HG02870 (cell line): ENCODE measurements at regions not wholly inside any gene's neighbourhood (a gene's known extent, or its start where the extent isn't known, plus 50 kb on each side); places are given as distances from the start of the nearest gene placed in this dataset.
"Not testable (repeated sequence)": the region's sequence is repeated elsewhere in the genome, so short reads cannot be mapped to it uniquely, and the experiment has no call there.

Experiments used
- ATAC-seq: cut with Tn5 transposase; IDR thresholded peaks from one replicate; pipeline ENCODE4 v1.9.1; 2021; ENCODE audit warnings: mild to moderate bottlenecking, moderate library complexity; ENCODE audit not compliant: unreplicated experiment

DNA sequence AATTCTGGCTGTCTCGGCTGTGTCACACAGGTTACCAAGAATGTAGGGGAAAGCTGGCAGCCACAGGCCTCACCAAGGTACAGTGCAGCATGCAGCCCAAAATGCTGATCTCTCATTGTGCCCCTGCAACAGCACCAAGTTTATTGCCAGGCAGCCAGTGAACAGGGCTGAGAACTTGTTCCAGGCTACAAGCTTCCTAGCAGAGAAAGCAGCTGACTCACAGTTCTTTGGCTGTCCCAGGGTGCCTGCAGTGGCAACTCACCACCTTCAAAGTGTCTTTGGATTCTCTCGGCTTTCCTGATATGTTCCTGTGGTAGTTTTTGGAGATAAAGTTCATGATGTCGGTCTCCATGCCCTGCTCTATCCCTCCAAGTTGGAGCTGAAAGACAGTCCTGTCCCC lies 719.1 kb upstream of the ANO3 start:
- no peak for ATAC-seq

- ATAC-seq = no peak
Measured at GRCh38 chr11:25613451-25613850, 718.5 kb upstream of the ANO3 start.

DNA sequence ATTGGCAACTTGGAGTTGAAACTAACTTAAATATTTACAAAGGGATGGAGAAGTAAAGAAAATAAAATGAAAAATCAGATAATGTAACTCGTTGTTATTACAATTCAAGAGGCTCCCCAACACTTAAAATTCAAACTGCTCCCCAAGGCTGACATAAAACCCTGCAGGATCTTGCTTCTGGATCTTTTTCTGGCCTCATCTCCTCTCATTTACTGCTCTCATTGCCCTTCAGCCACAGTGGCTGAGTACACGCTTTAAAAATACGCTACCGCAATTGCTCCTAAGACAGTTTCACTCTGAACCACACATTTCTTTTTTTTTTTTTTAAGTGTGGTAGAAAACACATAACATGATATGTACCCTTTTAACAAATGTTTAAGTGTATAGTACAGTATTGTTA lies 718.1 kb upstream of the ANO3 start:
- no peak for ATAC-seq

DNA sequence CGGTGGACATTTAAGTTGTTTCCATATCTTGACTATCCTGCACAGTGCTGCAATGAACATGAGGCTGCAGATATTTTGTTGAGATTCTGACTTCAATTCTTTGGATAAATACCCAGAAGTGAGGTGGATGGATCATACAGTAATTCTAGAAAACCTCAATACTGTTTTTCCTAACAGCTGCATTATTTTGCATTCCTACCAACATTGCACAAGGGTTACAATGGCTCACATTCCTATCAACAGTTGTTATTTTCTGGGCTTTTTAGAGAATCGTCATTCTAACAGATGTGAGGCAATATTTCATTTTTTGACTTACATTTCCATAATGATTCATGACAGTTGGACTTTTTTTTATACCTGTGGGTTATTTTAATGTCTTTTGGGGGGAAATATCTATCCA lies 716.9 kb upstream of the ANO3 start:
- no peak for ATAC-seq

DNA sequence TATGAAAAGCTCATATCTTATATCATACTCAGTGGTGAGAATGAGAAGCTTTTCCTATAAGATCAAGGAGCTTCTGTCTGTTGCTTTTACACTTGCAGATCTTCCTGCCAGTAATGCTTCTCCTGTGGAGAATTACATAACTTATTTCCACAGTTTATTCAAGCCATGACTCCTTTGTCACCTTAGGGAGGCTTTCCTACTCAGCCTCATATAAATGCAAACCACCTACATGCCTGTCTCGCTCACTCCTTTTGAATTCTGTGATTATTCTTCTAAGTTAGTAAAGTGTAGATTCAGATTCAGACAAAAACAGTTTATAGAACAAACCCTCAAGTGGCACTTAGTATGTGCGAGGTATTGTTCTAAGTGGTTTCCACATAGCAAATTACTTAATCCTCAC lies 716.1 kb upstream of the ANO3 start:
- ATAC-seq = no peak

DNA sequence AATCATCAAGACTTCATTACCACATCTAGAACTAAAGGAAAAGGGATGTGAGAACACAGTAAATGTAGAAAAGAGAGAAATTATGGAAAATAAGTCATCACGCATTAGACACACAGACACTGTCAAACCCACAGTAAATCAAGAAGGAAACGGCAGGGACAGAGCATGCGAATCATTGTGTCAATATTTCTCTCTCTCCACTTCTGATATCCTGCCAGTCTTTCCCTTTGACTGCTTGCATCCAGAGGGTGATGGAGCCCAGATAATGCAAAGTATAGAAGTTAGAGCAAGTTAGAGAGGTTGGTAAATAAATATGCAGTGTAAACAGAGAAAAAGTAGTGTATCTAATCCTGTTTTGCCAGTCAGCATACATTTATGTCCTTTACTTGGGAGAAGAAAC lies 706.8 kb upstream of the ANO3 start:
- no peak for ATAC-seq

GRCh38 chr11:25628030-25628429 lies 703.9 kb upstream of the ANO3 start:
- ATAC-seq = no peak

GRCh38 chr11:25633230-25633629 lies 698.7 kb upstream of the ANO3 start:
- no peak for ATAC-seq

- not testable (repeated sequence) for ATAC-seq
Measured at GRCh38 chr11:25649220-25649619, 682.7 kb upstream of the ANO3 start.

DNA sequence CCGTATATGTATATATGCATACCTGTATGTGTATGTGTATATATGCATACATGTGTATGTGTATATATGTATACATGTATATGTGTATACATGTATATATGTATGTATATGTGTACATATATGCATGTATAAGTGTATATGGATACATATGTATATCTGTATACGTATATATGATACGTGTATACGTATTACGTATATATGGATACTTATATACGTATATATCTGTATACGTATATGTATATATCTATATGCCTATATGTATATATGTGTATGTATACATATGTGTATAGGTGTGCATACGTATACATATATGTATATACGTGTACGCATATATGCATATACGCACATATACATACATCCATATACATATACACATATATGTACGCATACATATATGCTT lies 681.6 kb upstream of the ANO3 start:
- no peak for ATAC-seq

DNA sequence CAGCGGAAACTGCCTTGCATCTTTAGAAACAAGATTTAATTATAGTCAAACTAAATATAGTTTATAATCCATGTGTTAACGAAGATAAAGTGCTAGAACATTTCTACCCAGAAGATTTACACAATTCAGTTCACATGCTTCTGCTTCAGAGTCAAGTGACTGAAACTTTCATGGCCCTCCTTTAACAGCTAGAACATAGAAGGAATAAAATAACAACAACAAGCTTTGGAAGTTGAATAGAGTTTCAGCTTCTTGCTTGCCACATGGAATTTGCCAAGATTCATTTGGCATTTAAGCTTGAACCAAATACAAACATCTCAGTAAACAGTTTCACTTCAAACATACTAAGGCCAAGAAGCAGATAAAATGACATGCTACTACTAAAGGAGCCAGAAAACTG lies 676.3 kb upstream of the ANO3 start:
- no peak for ATAC-seq

- ATAC-seq = no peak
Measured at GRCh38 chr11:25658916-25659315, 673.0 kb upstream of the ANO3 start.

GRCh38 chr11:25659706-25660105 lies 672.2 kb upstream of the ANO3 start:
- no peak for ATAC-seq

GRCh38 chr11:25667871-25668270 lies 664.1 kb upstream of the ANO3 start:
- ATAC-seq = no peak

- no peak for ATAC-seq
Measured at GRCh38 chr11:25691959-25692358, 640.0 kb upstream of the ANO3 start.

- ATAC-seq = no peak
Measured at GRCh38 chr11:25702417-25702816, 629.5 kb upstream of the ANO3 start.

DNA sequence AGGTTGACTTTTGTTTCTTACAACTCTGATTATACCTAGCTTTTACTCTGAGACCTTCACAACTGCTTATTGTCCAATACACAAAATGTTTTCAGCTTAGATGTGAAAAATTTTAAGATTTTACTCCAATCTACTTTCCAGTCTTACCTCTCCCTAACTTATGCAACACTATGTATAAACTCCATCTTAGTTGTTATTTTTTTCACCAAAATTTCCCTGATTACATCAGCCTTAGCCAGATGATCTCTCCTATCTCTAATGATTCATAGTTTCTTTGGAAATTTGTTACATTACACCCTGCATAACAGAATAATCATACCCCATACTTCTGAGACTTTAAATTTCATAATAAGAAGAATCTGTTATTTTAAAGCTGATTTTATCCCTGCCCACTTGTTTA lies 621.0 kb upstream of the ANO3 start:
- ATAC-seq = no peak

GRCh38 chr11:25727944-25728343 lies 604.0 kb upstream of the ANO3 start:
- no peak for ATAC-seq

DNA sequence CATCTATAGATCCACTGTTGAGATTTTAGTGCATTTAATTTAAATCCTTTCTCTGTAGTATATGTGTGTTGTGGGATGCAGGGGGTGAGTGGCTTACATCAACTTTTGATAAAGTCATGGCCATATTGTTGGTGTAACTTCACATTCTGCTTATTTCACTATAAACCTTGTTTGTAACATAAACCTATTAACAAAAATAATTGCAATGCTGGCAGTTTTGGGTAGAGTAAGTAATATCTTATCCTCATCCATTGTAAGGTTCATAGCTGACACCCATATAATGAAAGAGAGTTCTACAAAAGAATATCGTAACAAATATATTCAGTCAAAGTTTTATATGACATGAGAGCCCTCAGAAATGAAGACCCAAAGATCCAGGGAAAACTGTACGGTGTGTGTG lies 601.7 kb upstream of the ANO3 start:
- no peak for ATAC-seq

- no peak for ATAC-seq
Measured at GRCh38 chr11:25733777-25734176, 598.2 kb upstream of the ANO3 start.

DNA sequence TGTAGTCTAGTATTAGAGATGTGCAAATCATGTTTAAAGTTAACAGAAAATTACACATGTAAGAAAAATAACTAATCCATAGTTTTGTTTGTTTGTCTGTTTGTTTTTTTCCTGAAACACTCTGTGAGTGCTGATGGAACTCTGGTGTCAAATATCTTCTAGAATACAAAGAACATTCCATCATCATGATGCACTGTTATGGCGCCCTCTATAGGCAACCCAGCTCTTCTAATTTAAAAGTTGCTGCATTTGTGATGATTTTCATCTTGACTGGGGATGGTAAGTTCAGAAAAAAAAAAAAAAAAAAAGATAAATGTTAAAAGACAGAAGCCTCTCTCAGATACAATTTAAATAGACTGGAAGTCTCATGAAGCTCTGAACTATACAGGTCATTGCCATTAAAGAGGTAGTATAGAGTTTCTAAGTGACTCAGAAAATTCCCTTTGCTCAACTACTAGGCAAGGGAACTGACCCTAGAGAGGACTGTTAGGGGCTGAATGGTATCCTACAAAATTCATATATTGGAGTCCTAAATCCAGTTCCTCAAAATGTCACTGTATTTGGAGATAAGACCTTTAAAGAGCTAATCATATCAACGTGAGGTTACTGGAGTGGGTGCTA lies 597.2 kb upstream of the ANO3 start:
- no peak for ATAC-seq

DNA sequence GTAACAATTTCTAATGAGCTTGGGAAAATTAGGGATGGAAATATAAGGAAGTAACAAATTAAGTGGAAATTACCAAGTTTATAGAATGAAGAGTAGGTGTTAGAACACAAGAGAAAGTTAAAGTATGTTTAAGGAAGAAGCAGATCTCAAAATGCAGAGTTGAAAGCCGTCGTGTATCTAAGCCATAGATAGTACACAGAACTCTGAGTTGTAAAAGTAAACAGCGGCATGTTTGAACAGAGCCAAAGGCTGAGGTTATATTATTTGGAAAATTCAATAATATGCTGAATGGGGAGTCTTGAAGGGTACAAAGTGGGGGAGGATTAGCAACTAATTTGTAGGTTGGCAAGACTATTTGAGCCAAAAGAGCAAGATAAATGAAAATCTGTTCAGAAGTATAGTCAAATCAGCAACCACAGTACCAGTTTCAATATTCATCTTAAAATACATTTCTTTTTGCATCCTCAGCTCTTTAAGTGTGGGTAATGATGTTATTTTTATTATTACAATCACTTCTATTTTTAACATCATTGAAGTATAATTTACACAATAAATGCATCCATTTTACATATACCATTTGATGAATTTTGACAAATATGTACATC lies 594.8 kb upstream of the ANO3 start:
- no peak for ATAC-seq

DNA sequence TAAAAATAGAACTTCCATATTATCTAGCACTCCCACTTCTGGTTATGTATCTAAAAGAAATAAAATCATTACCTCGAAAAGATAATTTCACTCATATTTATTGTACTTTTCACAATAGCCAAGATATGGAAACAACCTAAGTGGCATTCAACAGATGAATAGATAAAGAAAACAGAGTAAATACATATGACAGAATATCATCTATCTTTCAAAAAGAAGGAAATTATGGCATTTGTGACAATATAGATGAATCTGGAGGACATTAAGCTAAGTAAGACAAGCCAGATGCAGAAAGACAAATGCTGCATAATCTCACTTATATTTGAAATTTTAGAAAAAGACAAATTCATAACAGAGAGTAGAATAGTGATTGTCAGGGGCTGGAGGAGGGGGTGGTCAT lies 590.0 kb upstream of the ANO3 start:
- ATAC-seq = no peak
